K562 (cell line): ENCODE measurements at regions not wholly inside any gene's neighbourhood (a gene's known extent, or its start where the extent isn't known, plus 50 kb on each side); places are given as distances from the start of the nearest gene placed in this dataset.
A peak's percentile ranks its signal among the peaks of the same experiment; 100 is the strongest.

ENCODE experiments used
- ATAC-seq: fragments of 200-7000 bp; cut with Tn5 transposase; 3 replicates; pipeline ENCODE4 v1.9.1; 2020; ENCODE audit warnings: moderate library complexity
- BruUV-seq: library from RNA; stranded (reverse); fragments of 400-500 nt; replicated peaks from 2 replicates; lab custom pipeline; 2021; lab: Mats Ljungman, UMichigan
- CTCF ChIA-PET: fragments of 300-600 bp; formaldehyde crosslinking; extraction: SDS; loops from one replicate; lab custom pipeline; 2021; ENCODE audit warnings: low intra/inter-chr PET ratio; lab: Yijun Ruan, JAX
- POLR2A ChIA-PET: fragments of 300-600, 350-650 bp; sonication (Branson Sonifier 250); formaldehyde crosslinking; extraction: SDS; loops from one replicate; lab custom pipeline; 2021; ENCODE audit warnings: antibody characterized with exemption, inconsistent platforms; lab: Yijun Ruan, JAX
- DNase-seq, 4 experiments: peaks; one replicate each; pipeline versions ENCODE4 v3.0.0 to v3.0.0-alpha.2; 2011 to 2018; ENCODE audit warnings: low spot score in 3 of 4, mixed read lengths in 3 of 4; ENCODE audit errors: extremely low read depth in 1 of 4
- FAIRE-seq: peaks from 2 replicates; lab custom pipeline; 2011; peaks lifted over from hg19 to GRCh38; lab: Jason Lieb, UNC
- H2AFZ ChIP-seq: 2 replicates; pipeline ENCODE4 v1.6.0; 2011; ENCODE audit warnings: low read depth, low read length, control low read depth, inconsistent platforms
- H3K27ac ChIP-seq: fragments of 200-600 bp; 3 replicates; pipeline ENCODE4 v1.8.0; 2011; ENCODE audit warnings: low read depth, mild to moderate bottlenecking, control low read depth, inconsistent platforms, low read length, moderate library complexity, mixed read lengths; ENCODE audit errors: extremely low read depth
- H3K27me3 ChIP-seq, 2 experiments: fragments of 300-600 bp in 1 of 2; 2 replicates in 1 of 2; 3 replicates in 1 of 2; pipeline versions ENCODE4 v1.6.0 to v1.8.0; 2011; ENCODE audit warnings: inconsistent platforms in 2 of 2, low read length in 2 of 2, mild to moderate bottlenecking in 1 of 2, mixed read lengths in 1 of 2, moderate library complexity in 1 of 2; ENCODE audit not compliant: control insufficient read depth in 2 of 2, insufficient read depth in 2 of 2
- H3K36me3 ChIP-seq: fragments of 300-600 bp; 3 replicates; pipeline ENCODE4 v1.8.0; 2011; ENCODE audit warnings: mild to moderate bottlenecking, low read length, inconsistent platforms; ENCODE audit not compliant: control insufficient read depth, insufficient read depth
- H3K4me1 ChIP-seq, 2 experiments: fragments of 200-600 bp in 1 of 2; replicated peaks in 1 of 2; 2 replicates in 1 of 2; 3 replicates in 1 of 2; pipeline versions ENCODE4 v1.5.1 to v1.8.0; 2011; ENCODE audit warnings: inconsistent platforms in 2 of 2, low read length in 2 of 2, mild to moderate bottlenecking in 1 of 2, mixed read lengths in 1 of 2, moderate library complexity in 1 of 2; ENCODE audit not compliant: control insufficient read depth in 2 of 2, insufficient read depth in 2 of 2
- H3K4me2 ChIP-seq: 2 replicates; pipeline ENCODE4 v1.6.1; 2011; ENCODE audit warnings: low read length, control low read depth, inconsistent platforms, mixed read lengths; ENCODE audit not compliant: insufficient read depth
- H3K4me3 ChIP-seq: fragments of 200-600 bp; sonication (generic), shearing (Covaris generic); 2 replicates; pipeline ENCODE4 v1.5.1; 2016; ENCODE audit warnings: control low read depth, inconsistent platforms
- H3K79me2 ChIP-seq: fragments of 200-600 bp; 3 replicates; pipeline ENCODE4 v1.8.0; 2011; ENCODE audit warnings: low read length, inconsistent platforms; ENCODE audit not compliant: control insufficient read depth, insufficient read depth
- H3K9ac ChIP-seq, 2 experiments: 2 replicates each; pipeline versions ENCODE4 v1.6.0 to v1.6.1; 2011; ENCODE audit warnings: low read depth in 2 of 2, low read length in 2 of 2, control low read depth in 1 of 2, inconsistent platforms in 1 of 2, mild to moderate bottlenecking in 1 of 2, mixed read lengths in 1 of 2; ENCODE audit not compliant: insufficient read depth in 1 of 2
- H3K9me1 ChIP-seq: one replicate; pipeline ENCODE4 v1.6.0; 2011; ENCODE audit warnings: inconsistent platforms, mild to moderate bottlenecking, low read length, moderate library complexity; ENCODE audit not compliant: control insufficient read depth, insufficient read depth
- H3K9me3 ChIP-seq: replicated peaks from 2 replicates; pipeline ENCODE4 v1.5.1; 2011; ENCODE audit warnings: low read depth, low read length, inconsistent platforms; ENCODE audit not compliant: control insufficient read depth, insufficient read depth
- H4K20me1 ChIP-seq: replicated peaks from 2 replicates; pipeline ENCODE4 v1.6.1; 2011; ENCODE audit warnings: low read length, inconsistent platforms, mixed read lengths; ENCODE audit not compliant: control insufficient read depth, insufficient read depth
- KLF16 ChIP-seq: IDR thresholded peaks from 2 replicates; pipeline ENCODE4 v1.6.1; 2016; ENCODE audit warnings: antibody characterized with exemption
- MBD1 ChIP-seq: fragments of 250-450 bp; sonication (Bioruptor Pico); IDR thresholded peaks from 2 replicates; pipeline ENCODE4 v1.8.0; 2022; ENCODE audit warnings: inconsistent platforms
- PHF20 ChIP-seq: fragments of 450-650 bp; IDR thresholded peaks from 2 replicates; pipeline ENCODE4 v1.6.1; 2018; ENCODE audit not compliant: partially characterized antibody
- RB1 ChIP-seq: fragments of 450-650 bp; IDR thresholded peaks from 2 replicates; pipeline ENCODE4 v1.6.1; 2017; ENCODE audit warnings: low read depth, mild to moderate bottlenecking
- ZNF143 ChIP-seq: sonication (generic); formaldehyde crosslinking; IDR thresholded peaks from 2 replicates; pipeline ENCODE4 v1.9.0; 2022; ENCODE audit warnings: mild to moderate bottlenecking, missing genetic modification reagents
- ZNF512 ChIP-seq: IDR thresholded peaks from 2 replicates; pipeline ENCODE4 v1.6.1; 2016; ENCODE audit warnings: missing genetic modification characterization, missing compliant biosample characterization
- WGBS: fragments of 100-300 bp; shearing (Covaris generic); methylation state at CpG from one replicate; pipeline ENCODE4 v1.1.6; 2016; ENCODE audit warnings: low coverage, mixed read lengths; ENCODE audit not compliant: insufficient coverage; ENCODE audit errors: missing lambda C conversion rate; 5-methylcytosine and 5-hydroxymethylcytosine counted together
- in situ Hi-C: fragments of 300-500 bp; cut with MboI; formaldehyde crosslinking; loops from 4 replicates; pipeline ENCODE4 v1.15.0; 2018; ENCODE audit warnings: inconsistent platforms, mixed read lengths
- intact Hi-C: fragments of 100-400 bp; cut with micrococcal nuclease; formaldehyde crosslinking; loops from 2 replicates; pipeline ENCODE4 v1.14.2; 2022
- TF ChIP-seq, protein P1 (sequence below): fragments of 250-450 bp; sonication (Bioruptor Pico); IDR thresholded peaks from 2 replicates; pipeline ENCODE4 v1.5.0; 2021; ENCODE audit warnings: mild to moderate bottlenecking, borderline replicate concordance
- TF ChIP-seq, protein P2 (sequence below), 2 experiments: fragments of 450-650 bp in 1 of 2; sonication (generic) in 1 of 2; formaldehyde crosslinking; conservative IDR thresholded peaks; 2 replicates each; pipeline versions ENCODE4 v1.4.0 to v1.8.1; 2020 to 2022; ENCODE audit warnings: mild to moderate bottlenecking in 1 of 2, missing genetic modification reagents in 1 of 2
- TF ChIP-seq, protein P3 (sequence below): IDR thresholded peaks from 2 replicates; pipeline ENCODE4 v1.6.1; 2012; ENCODE audit warnings: low read depth, low read length, improper control_type of control experiment, borderline replicate concordance

- in situ Hi-C loops = no loop called here
- no peaks in the 10 kb centered on the region for H3K27me3 ChIP-seq
- TF ChIP-seq, protein P1, sequence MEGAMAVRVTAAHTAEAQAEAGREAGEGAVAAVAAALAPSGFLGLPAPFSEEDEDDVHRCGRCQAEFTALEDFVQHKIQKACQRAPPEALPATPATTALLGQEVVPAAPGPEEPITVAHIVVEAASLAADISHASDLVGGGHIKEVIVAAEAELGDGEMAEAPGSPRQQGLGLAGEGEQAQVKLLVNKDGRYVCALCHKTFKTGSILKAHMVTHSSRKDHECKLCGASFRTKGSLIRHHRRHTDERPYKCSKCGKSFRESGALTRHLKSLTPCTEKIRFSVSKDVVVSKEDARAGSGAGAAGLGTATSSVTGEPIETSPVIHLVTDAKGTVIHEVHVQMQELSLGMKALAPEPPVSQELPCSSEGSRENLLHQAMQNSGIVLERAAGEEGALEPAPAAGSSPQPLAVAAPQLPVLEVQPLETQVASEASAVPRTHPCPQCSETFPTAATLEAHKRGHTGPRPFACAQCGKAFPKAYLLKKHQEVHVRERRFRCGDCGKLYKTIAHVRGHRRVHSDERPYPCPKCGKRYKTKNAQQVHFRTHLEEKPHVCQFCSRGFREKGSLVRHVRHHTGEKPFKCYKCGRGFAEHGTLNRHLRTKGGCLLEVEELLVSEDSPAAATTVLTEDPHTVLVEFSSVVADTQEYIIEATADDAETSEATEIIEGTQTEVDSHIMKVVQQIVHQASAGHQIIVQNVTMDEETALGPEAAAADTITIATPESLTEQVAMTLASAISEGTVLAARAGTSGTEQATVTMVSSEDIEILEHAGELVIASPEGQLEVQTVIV = 0 out of 2 replicates have a peak, but pooled peaks have one; percentile 31
- TF ChIP-seq PHF20 (no peak), KLF16 (no peak), ZNF512 (tag) (no peak), MBD1 (peak; percentile 10; the same call in 1 of the 2 replicates), ZNF143 (no peak), RB1 (no peak)
- TF ChIP-seq, protein P2, sequence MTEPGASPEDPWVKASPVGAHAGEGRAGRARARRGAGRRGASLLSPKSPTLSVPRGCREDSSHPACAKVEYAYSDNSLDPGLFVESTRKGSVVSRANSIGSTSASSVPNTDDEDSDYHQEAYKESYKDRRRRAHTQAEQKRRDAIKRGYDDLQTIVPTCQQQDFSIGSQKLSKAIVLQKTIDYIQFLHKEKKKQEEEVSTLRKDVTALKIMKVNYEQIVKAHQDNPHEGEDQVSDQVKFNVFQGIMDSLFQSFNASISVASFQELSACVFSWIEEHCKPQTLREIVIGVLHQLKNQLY (CRISPR knock-in tag; conservative IDR thresholded peaks at IDR 0.05) = no peak
- TF ChIP-seq, protein P3, sequence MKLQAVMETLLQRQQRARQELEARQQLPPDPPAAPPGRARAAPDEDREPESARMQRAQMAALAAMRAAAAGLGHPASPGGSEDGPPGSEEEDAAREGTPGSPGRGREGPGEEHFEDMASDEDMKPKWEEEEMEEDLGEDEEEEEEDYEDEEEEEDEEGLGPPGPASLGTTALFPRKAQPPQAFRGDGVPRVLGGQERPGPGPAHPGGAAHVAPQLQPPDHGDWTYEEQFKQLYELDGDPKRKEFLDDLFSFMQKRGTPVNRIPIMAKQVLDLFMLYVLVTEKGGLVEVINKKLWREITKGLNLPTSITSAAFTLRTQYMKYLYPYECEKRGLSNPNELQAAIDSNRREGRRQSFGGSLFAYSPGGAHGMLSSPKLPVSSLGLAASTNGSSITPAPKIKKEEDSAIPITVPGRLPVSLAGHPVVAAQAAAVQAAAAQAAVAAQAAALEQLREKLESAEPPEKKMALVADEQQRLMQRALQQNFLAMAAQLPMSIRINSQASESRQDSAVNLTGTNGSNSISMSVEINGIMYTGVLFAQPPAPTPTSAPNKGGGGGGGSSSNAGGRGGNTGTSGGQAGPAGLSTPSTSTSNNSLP = no peak
- TF ChIP-seq, all 486 proteins: peak for 2
- H3K4me3 ChIP-seq = no peak overlapping the region
- H3K79me2 ChIP-seq = no peaks in the 10 kb centered on the region
- CTCF ChIA-PET = no interaction called here
- DNase-seq = no peak
- H4K20me1 ChIP-seq = no peaks in the 10 kb centered on the region
- 84% methylated on average over 7 of the region's 7 CpGs for WGBS
- POLR2A ChIA-PET = no interaction called here
- no peak for ATAC-seq
- H3K4me1 ChIP-seq = no peaks in the 10 kb centered on the region
- no peaks in the 10 kb centered on the region for H3K9me1 ChIP-seq
- H3K4me2 ChIP-seq = no peak overlapping the region
- peaks cover 24% of the 10 kb centered on the region for H3K9me3 ChIP-seq
- no peak overlapping the region for H2AFZ ChIP-seq
- H3K27ac ChIP-seq = no peak overlapping the region
- H3K36me3 ChIP-seq = no peaks in the 10 kb centered on the region
- intact Hi-C loops = no loop called here
- H3K9ac ChIP-seq = no peak overlapping the region
- no peak for FAIRE-seq
- no TSS peak for BruUV-seq
Measured at GRCh38 chr1:224014330-224014649, 99.6 kb upstream of the FBXO28 start.
